HG03159 (cell line): ENCODE measurements at regions not wholly inside any gene's neighbourhood (a gene's known extent, or its start where the extent isn't known, plus 50 kb on each side); places are given as distances from the start of the nearest gene placed in this dataset.
"Not testable (repeated sequence)": the region's sequence is repeated elsewhere in the genome, so short reads cannot be mapped to it uniquely, and the experiment has no call there.

Source experiments
- ATAC-seq: cut with Tn5 transposase; IDR thresholded peaks from one replicate; pipeline ENCODE4 v1.9.1; 2021; ENCODE audit warnings: mild to moderate bottlenecking, moderate library complexity; ENCODE audit not compliant: unreplicated experiment

DNA sequence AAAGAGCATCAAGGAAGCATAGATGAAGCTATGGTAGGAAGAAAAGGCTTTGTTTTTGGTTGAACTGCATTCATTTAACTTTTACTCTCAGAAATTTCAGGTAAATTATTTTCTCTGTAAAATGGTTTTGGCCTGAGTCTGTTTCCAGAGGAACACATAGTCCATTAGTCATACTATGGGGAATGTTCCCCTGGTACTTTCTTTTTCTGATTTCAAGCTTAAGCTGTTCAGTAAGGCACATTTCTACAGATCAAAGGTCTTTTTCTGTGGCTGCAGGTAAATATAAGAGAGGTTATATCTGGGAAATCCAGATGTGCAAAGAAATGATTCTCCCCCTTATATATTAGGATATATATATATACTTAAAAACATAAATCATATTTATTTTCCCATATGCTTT lies 1744.4 kb upstream of the ADGRL3 start:
- ATAC-seq: no peak

GRCh38 chr4:59457576-59457975 lies 1742.5 kb upstream of the ADGRL3 start:
- no peak for ATAC-seq

GRCh38 chr4:59484944-59485343 lies 1715.2 kb upstream of the ADGRL3 start:
- ATAC-seq: no peak

DNA sequence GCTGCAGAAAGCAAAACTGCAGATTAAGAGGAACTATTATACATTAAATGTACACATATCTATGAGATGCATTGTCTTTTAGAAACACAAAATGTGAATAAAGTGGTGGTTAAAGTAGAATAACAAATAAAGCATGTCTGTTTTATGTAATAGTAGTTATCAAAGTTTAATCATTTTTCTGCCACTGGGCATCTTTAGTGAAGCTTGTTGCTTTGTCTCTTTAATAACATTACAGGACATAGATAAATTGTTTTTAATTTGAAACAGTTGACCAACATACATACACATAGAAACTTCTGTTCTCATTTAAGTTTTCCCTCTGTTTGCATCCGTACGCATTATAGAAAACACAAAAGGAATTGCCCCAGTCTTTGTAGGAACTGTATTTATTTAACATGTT lies 1700.0 kb upstream of the ADGRL3 start:
- no peak for ATAC-seq

DNA sequence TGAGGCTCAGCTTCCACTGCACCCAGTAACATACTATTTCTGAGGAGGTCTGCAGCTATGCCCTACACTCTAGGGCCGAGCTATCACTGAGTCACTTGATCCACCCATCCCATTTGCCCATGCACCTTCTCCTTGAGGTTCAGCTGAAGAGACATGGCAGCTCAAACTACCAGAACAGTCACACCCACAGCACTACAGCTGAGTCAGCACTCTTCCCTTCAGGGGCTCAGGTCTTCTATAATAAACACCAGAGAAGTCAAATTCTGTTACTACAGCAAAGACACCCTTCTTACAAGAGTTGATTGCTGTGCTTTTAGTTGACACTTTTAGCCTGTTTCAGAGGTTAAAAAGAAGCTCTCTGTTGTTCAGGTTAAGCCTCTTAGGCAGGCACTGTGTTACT lies 1696.4 kb upstream of the ADGRL3 start:
- no peak for ATAC-seq

DNA sequence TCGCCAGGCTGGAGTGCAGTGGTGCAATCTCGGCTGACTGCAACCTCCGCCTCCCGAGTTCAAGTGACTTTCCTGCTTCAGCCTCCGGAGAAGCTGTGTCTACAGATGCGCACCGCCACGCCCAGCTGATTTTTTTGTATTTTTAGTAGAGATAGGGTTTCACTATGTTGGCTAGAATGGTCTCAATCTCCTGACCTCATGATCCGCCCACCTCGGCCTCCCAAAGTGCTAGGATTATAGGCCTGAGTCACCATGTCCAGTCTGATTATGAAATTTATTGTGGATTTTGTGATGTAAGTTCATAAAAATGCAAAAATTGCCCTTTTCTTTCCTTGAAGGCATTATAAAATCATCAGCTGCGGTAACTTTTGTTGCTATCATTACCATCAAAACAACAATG lies 1688.3 kb upstream of the ADGRL3 start:
- ATAC-seq: not testable (repeated sequence)

- ATAC-seq: no peak
Measured at GRCh38 chr4:59517007-59517406, 1683.1 kb upstream of the ADGRL3 start.

- ATAC-seq: no peak
Measured at GRCh38 chr4:59518005-59518823, 1681.9 kb upstream of the ADGRL3 start.

GRCh38 chr4:59525885-59526284 lies 1674.2 kb upstream of the ADGRL3 start:
- ATAC-seq: no peak

DNA sequence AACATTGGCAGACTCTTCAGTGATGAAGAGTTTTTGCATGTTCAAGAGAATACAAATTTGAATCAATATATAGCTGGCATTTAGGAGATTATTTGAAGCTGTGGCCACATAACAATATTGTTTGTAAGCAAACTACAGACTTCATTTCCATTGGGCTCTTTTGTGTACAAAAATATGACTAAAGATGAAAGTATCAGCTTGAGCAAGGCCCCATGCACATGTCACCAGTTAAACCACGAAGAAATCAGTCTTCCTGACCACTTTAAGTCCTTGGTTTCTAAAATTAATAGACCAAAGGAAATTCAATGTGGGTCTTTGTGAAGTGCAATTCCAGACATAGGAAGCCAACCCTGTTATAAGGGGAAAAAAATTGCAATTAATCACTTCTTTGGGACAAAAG lies 1664.6 kb upstream of the ADGRL3 start:
- no peak for ATAC-seq

DNA sequence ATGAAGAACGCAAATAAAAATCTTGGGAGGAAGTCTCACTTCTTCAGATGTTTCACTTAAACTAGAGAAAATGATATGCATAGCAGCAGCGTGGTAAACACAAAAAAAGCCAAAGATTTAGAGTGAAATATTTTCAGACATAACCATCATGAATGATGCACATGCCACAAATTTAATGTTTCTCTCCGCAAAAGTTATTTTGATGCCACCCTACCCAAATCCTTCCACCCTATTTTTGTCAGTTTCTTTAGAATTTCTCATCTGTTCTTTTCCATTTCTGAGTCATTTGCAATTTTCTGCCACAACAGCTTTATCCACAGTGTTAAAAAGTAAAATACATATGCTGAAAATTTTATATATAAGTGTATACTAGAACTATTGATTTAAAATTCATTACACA lies 1663.7 kb upstream of the ADGRL3 start:
- no peak for ATAC-seq

- ATAC-seq: no peak
Measured at GRCh38 chr4:59537246-59537886, 1662.8 kb upstream of the ADGRL3 start.

GRCh38 chr4:59539401-59539800 lies 1660.7 kb upstream of the ADGRL3 start:
- ATAC-seq: no peak

DNA sequence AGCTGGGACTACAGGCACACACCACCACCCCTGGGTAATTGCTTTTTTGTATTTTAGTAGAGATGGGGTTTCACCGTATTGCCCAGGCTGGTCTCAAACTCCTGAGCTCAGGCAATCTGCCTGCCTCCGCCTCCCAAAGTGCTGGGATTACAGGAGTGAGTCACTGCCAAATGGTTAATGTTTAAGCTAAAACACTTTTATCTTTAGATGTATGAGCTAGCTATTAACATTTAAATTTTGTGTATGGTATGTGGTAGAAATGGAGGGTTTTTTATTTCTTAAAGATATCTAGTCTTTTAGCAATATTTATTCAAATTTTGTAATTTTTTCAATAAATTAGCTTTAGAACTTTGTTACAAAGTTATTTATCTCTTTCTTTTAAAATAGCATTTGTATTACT lies 1659.8 kb upstream of the ADGRL3 start:
- no peak for ATAC-seq

GRCh38 chr4:59553063-59553720 lies 1646.9 kb upstream of the ADGRL3 start:
- ATAC-seq: peak; percentile 90

DNA sequence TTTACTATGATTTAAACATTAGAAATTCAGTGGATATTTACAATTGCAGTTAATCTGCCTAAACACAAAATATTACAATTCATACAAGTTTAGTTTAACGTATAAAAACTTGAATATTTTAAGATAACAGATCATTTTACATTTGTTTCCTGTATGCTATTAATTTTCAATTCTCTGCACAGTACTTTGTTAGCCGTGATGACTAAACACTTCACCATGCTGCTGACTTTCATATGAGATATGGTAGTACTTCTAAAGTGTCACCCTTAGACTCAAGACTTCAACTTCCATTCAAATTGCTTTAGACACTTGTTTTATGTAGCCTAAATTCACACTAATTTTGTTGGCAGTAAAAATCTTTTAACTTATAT lies 1646.4 kb upstream of the ADGRL3 start:
- peak; percentile 51 for ATAC-seq

- ATAC-seq: not testable (repeated sequence)
Measured at GRCh38 chr4:59556191-59556590, 1643.9 kb upstream of the ADGRL3 start.

DNA sequence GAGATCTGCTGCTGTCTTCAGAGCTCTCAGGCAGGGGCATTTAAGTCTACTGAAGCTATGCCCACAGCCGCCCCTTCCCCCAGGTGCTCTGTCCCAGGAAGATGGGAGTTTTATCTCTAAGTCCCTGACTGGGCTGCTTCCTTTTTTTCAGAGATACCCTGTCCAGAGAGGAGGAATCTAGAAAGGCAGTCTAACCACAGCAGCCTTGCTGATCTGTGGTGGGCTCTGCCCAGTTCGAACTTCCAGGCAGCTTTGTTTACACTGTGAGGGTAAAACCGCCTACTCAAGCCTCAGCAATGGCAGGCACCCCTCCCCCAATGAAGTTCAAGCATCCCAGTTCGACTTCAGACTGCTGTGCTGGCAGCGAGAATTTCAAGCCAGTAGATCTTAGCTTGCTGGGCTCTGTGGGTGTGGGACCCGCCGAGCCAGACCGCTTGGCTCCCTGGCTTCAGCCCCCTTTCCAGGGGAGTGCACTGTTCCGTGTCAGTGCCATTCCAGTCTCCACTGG lies 1639.9 kb upstream of the ADGRL3 start:
- ATAC-seq: not testable (repeated sequence)

DNA sequence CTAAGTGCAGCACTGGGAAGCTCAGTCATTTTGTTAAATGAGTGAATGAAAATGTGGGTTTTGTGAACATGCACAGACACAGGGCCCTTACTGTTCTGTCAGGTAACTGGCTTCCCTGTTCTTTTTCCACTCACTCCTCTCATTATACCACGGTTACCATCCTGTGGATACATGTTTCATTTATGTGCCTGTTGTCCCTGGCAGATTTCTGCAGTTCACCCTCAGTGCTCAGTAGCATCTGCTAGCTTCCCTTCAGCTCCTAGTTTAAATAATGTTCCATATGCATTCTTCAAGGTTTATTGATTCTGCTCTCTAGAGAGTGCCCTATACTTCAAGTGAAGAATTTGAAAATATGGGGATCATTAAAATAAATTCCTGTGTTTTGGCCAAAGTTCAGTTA lies 1634.3 kb upstream of the ADGRL3 start:
- ATAC-seq: no peak

GRCh38 chr4:59570860-59571476 lies 1629.2 kb upstream of the ADGRL3 start:
- ATAC-seq: peak; percentile 77

- no peak for ATAC-seq
Measured at GRCh38 chr4:59571805-59572430, 1628.2 kb upstream of the ADGRL3 start.
